Mammary epithelial cell (primary cell): ENCODE measurements at regions not wholly inside any gene's neighbourhood (a gene's known extent, or its start where the extent isn't known, plus 50 kb on each side); places are given as distances from the start of the nearest gene placed in this dataset.

Experiments used
- CTCF ChIP-seq, 2 donors: IDR thresholded peaks in 1 of 2; conservative IDR thresholded peaks in 1 of 2; 2 replicates each; pipeline ENCODE4 v1.5.1; 2011 to 2012; ENCODE audit warnings: inconsistent platforms in 2 of 2, low read length in 2 of 2, mild to moderate bottlenecking in 2 of 2, control low read depth in 1 of 2, low read depth in 1 of 2; ENCODE audit not compliant: insufficient read depth in 1 of 2; ENCODE audit errors: extremely low read depth in 1 of 2
- EZH2 ChIP-seq: IDR thresholded peaks from 2 replicates; pipeline ENCODE4 v1.6.1; 2012; ENCODE audit warnings: low read length, inconsistent platforms, borderline replicate concordance

- no peak for TF ChIP-seq EZH2
- no peak for TF ChIP-seq CTCF (conservative IDR thresholded peaks at IDR 0.05 in 1 of 2, IDR thresholded peaks at IDR 0.05 in 1 of 2; ENCODE audit: extremely low read depth in 1 of 2, insufficient read depth in 1 of 2, low read depth in 1 of 2, low read length in 2 of 2)
Observed at GRCh38 chrX:99719140-99719539, 690.9 kb downstream of the PCDH19 start.
